ENCODE measurements at regions not wholly inside any gene's neighbourhood (a gene's known extent, or its start where the extent isn't known, plus 50 kb on each side); places are given as distances from the start of the nearest gene placed in this dataset.
"Not testable (repeated sequence)": the region's sequence is repeated elsewhere in the genome, so short reads cannot be mapped to it uniquely, and the experiment has no call there.

DNA sequence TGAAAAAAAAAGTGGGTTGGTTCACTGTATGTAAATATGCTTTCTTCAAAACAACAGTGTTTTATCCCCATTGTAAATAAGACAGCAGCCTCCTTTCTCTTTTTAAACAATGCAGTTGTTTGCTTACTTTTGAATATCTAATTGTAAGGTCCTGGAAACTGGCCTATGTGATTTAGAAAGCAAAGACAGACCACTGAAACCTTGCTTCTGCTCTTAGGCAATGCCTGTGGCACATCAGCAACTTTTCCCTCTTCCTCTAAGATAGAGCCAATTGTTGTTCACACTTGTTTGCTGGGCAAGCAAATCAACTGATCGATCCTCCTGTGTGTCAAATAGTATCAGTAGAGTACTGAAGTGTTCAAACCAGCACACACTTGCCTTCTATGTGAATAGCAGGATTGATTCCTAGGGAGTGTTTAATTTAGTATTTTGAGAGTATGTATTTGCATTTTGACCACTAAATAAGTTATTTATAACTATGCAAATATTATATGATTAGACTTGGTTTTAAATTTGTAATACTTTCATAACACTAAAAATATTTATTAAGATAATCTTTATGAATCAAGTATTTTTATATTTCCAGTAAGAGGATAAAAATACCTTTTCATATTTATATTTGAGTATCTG lies 55.4 kb upstream of the GRPR start:
- no peak for DNase-seq

DNA sequence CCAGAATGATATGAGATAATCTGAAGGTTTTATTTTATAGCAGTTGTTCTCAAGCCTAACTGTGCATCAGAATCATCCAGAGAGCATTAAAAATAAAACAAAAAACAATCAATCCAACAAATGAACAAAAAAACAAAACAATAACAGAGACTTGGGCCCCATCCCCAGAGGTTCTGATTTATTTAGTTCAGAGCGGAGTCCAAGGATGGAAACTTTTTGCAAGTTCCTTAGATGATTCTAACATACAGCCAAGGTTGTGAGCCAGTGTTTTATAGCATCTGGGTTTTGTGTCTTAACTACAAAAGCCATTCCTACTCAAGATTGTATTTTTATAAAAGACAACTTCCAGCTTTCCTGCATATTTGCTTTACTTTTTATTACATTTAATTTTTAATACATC lies 59.4 kb upstream of the GRPR start:
- no peak for DNase-seq

DNA sequence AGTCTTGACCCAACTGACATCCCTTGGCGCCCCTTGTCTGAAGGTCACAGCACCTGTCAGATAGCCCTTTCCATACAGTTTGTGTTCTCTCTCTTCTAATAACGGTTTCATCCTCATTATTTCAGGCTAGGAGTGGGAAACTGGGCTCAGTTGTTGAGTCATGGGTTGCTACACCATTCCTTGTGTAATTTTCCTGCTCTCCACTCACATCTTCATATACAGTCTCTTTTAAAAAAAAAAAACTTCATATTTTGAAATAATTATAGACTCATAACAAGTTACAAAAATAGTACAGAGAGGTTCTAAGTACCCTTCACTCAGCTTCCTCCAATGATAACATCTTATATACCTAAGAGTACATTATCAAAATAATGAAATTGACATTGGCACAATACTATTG lies 60.2 kb upstream of the GRPR start:
- no peak for DNase-seq

DNA sequence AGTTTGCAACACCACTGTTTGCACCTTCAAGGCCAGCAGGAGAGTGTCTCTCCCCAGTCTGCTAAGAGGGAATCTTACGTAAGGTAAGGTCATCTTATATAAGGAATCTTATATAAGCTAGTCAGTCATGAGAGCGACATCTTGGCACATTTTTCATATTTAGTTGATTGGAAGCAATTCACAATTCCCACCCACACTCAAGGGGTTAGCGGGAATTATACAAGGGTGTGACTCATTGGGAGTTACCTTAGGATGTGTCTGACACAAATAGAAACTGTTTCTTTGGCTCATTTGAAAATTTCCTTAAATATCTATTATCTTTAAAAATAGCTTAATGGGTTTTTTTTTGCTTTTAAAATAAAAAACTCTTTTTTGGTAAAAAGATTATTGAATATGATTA lies 62.1 kb upstream of the GRPR start:
- no peak for DNase-seq

DNA sequence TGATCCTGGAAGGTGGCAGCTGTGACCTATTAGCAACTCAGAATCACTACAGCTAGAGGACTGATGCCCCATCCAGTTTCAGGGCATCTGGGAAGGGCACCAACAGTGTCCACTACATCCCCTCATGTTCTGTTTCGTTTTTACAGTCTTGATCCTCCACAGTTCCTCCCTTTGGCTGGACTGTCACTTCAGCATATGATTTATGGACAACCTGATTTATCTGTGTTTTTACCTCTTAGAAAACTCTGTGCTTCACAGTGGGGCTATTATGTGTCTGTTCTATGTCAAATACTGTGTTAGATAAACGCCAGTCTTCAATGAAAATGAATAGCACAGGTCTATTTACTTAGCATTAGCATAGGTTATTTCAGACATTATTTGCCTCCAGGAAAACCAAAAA lies 63.1 kb upstream of the GRPR start:
- no peak for DNase-seq

DNA sequence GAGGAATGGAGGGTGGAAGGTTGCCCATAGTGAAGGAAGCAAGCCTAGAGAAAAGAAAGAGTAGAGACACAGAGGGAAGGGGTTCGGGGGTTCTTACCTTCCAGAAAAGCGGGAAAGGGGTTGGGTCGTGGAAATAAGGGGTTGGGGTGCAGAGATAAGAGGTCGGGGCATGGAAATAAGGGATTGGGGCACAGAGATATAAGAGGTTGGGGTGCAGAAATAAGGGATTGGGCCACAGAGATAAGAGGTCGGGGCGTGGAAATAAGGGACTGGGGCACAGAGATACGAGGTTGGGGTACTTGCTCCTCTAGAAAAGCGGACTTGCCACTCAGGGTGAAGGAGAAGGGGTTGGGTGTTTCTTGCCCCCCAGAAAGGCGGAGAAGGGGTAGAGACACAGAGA lies 74.2 kb upstream of the GRPR start:
- not testable (repeated sequence) for DNase-seq

DNA sequence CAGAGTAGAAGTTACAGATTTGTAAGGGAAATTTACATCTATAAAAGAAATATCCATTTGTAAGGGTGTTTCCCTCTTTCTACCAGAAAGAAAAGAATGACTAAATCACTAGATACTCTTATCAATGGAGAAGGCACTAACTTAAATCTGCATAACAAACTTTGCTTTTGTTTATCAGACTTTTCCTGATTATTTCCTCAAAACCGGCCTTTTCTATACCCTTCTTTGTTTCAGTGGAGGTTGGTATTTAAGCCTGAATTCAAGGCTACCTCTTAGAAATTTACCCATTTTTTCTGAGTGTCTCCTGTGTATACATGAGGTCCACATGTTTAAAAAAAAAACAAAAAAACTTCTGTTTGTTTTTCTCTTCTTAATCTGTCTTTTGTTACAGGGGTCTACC lies 80.4 kb upstream of the GRPR start:
- no peak for DNase-seq

DNA sequence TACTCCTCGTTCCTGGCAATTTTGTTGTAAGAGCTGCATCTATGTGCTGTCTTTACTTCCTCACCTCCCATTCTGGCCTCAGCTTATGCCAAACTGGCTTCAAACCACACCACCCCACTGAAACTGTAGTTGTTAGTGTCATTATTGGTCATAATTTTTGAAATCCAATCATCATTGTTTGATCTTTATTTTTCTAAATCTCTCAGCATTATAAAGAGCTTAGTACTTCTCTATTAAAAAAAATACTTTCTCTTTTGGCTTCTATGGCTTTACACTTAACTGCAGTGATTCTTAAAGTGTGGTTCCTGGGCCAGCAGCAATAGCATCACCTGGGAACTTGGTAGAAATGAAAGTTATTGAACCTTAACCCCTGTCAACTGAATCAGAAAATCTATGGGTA lies 83.5 kb upstream of the GRPR start:
- no peak for DNase-seq

DNA sequence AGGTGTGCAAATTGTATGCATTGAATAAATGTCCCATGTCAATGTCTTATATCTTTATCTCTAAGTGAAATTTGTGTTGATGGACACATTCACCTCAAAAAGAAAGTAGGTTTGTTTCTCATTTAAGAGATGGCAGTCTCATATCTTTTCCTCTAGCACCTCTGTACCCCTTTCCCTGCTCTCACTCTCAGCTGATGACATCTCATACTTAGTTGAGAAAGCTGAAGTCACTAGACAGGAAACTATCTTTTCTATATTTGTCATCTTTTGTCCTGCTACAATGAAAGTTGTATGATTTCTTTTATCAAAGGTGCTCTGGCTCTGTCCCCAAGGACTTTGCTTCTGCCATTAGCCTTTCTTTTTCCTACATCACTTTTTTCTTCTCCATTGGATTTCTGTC lies 84.0 kb upstream of the GRPR start:
- DNase-seq, result no peak

DNA sequence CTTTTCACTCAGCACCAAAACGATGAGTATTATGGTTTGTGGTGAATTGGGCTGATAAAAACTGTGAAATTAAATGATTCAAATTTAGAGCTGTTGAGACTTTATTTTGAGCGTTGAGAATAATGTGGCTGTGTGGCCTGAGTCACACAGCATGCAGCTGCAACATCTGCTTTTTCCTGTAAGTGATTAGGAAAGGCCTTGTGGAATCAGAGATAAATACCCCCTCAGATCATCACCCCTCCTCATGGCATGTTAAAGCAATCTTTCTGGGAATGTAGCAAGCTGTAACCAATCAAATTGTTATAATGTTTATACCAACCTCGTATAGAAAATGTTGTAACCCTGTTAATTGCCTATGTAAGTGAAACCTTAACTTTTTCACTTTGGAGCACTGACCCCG lies 90.0 kb upstream of the GRPR start:
- DNase-seq, result no peak

DNA sequence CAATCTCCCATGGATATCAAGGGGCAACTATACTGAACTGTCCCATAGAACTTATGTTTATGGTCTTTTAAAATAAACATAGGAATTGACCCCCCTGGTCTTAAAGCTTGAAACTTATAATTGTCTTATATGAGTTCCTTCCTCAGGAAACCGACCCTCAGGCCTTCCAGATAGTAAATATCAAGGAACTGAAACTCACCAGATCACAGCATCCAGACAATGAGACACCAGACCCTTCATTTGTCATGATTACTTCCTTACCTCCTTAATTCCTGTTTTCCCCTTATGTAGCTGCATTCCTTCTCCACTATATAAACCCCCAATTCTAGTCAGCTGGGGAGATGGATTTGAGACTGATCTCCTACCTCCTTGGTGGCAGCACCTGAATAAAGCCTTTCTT lies 94.8 kb upstream of the GRPR start:
- DNase-seq, result no peak

DNA sequence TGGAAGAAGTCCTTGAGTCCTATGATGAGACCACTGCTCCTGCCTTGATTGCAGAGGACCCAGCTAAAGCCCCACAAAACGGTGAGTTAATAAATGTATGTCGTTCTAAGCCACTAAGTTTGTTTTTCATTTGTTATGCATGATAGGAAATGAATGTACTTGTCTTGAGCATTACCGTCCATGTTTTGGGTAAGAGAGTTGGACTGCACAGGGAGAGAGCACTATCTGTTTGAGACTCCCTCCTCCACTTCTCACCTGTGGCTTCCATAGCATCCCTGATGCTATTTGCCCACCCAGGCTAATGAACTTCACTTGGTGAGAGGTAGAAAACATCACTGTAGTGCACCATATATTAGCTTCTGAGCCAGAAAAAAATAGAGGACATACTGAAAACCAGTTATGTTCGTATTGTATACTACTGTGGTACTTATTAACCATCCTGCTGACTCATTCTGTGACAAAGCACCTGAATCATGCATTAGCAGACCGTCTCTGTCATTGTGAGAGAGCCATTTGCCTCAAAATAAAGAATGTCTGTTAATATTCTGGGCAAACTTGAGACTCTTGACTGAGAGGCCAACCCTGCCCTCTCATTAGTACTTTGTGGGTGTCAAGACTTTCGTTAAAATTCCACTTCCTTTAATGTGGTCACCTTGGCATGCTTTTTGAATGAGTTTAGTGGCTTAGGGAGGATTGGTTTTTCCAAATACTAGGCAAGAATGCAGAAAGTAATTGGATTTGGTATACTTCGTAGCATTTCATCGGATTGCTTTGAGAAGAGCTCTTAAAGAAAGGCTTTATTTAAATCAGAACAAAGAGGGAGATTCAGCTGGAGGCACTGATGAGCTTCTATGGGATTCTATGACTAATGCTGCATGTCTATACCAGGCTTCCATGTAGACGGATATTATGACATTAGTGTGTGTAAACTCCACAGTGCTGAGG lies 99.3 kb upstream of the GRPR start:
- DNase-seq, result no peak

DNA sequence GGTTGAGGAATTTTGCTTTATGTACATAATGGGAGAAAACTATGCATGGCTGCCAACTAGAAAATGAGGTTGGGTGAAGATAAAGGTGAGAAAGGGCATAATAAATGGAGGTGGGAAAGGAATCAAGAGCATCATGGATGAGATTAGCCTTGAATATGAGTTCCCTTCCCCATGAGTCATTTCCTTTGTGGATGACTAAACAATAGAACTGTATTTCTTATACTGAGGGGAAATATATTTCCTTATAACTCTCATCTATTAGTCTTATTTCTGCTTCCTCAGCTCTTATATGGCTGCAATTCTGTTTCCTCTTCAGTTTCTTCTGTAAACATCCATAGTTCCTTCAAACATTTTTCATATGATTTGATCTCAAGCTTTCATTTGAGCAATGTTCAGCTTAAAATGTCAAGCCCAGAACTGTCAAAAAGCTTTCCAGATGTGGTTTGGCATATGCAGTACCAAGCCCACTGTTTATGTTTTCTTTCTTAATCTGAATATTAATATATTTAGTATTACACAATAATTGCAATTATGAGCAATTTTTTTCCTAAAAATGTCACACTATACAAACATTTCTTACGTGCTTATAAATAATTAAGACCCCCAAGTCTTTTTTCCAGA lies 100.7 kb upstream of the GRPR start:
- no peak for DNase-seq

DNA sequence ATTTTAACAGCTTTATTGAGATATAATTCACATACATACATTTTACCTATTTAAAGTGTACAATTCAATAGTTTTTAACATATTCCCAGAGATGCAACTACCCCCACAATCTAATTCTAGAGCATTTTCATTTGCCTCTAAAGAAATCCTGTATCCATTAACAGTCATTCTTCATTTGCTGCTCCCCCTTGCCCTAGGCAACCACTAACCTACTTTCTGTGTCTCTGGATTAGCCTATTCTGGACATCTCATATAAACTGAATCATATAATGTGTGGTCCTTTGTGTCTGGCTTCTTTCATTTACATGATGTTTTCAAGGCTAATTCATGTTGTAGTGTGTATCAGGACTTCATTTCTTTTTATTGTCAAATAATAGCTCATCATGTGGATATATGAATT lies 105.1 kb upstream of the GRPR start:
- DNase-seq, result no peak

DNA sequence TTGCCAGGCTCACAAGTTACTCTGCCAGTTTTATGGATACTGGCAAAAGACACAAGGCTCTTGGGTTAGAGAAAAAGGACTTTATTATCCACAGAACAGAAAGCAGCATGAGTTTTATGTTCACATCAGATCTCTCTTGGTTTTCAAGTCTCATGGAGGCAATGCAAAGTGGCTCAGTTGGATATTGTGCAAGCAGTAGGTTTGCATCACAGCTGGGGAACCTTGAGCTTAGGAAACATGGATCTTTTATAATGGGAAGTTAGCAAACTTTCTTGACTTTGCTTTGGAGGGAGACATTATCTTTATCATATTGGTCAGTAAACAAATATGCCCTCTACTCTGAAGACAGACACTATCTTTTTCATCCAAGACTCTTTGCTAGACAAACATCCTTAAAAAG lies 109.2 kb upstream of the GRPR start:
- no peak for DNase-seq

DNA sequence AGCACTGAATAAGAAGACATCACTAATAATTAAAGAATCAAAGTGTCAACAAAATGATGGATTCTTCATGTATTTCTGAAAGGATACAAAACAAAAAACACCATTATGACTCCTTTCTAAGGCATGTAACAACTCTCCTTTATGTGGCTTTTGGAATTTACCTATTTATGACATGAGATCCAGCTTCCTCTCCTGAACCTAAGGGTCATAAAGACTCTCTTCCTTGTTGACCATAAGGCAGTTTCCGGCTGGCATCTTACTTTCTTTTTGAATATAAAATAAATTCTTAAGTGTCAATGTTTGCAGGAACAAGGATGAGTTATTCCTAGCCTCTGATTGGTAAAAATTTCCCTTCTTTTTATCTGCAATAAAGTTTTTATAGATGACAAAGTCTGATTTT lies 111.1 kb upstream of the GRPR start:
- DNase-seq, result no peak

DNA sequence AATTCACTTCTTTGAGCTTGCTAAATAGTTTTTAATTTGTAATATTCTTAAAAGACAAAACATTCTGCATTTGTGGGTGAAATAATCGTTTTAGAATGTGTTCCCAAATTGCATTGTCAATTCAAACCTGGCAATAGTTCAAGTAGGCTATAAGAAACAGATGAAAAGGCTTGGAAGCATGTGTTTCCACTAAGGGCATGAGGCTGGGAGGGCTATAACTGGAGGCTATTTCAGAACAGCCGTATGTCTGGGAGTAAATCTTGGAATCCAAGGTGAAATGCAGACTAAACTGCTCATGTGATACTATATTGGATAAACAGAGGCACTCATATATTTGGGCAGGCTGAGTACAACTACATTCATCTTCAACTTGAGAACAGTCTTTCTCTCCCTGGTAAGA lies 117.4 kb upstream of the GRPR start:
- no peak for DNase-seq

DNA sequence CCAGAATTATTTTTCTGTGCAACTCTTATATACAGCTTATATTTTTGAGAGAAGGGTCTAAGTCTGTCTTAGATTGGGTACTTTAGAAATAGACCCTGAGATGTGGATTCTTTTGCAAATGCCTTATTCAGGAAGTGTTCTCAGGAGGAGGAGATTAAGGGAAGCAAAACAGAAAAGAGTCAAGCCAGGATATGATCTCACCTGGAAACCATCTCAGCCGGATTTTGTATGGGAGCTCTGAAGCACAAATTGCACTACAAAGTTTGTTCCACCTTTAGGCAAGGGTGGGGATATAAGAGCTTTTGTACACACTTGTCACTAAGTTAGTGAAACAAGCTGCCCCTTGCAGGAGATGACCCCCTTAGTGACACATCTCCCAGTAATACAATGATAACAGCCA lies 121.2 kb upstream of the GRPR start:
- DNase-seq, result no peak

DNA sequence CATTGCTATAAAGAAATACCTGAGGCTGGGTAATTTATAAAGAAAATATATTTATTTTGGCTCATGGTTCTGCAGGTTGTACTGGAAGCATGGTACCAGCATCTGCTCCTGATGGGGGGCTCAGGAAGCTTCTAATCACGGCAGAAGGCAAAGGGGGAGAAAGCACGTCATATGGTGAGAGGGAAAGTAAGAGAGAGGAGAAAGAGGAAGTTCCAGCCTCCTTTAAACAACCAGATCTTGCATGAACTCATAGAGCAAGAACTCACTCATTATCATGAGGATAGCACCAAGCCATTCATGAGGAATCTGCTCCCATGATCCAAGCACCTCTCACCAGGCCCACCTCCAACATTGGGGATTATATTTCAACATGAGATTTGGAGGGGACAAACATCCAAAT lies 125.0 kb upstream of the GRPR start:
- DNase-seq, result no peak

DNA sequence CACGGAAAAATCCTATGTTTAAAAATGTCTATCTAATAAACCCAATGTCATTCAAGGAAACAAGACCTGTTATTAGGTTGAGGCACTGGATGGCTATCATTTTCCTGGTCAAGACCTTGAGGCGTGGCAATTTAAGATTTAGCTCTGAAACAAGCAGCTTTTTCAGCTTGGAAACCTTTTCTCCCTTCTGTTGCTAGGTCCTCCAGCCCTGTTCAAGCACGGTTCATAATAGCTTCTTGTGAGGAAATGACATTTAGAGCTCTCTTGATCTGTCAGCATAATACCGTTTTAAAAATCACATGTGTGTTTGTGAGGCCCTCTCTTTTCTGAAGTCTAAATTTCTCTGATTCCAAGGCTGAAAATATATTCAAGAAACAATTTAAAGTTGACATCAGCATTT lies 133.6 kb upstream of the GRPR start:
- DNase-seq, result no peak

DNA sequence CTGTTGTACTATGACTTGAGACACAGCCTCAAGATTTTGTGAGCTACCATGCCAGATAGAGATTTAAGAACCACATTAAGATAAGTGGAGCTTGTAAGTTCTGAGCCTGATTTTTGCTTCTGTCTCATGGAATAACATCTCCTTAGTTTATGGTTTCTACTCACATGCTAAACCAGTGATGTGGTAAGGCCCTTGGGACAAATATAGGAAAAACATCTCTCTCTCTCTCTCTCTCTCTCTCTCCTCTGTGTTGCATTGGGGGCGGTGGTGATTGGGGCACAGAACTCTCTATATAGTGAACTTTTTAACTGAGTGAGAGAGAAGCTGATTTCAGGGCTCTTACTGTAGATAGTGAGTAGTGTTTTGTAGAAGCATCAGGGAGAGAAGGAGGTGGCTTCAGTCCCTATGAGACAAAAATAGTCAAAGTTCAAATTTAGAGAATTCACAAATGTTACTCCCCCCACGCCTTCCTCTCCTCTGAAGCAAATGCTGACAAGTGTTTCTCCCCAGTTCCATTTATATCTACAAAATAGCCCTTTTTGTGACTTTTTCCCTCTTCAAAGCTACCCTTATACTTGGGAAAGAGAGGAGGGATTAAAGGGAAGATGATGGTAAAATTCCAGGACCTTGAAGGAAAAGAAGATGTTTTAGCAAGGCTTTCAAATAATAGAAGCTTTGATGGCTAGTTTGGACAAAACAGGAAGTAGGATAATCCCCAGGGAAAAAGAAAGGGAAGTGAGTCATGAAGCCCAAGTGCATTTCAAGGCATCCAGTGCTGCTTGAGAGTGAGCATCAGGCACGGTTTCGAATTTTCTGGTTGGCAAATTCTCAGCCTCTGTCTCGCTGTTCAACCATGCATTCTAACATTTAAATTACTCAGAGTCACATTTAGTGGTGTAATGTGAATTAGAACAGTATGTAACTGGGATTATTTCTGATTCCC lies 134.3 kb upstream of the AP1S2 start:
- DNase-seq, result no peak

DNA sequence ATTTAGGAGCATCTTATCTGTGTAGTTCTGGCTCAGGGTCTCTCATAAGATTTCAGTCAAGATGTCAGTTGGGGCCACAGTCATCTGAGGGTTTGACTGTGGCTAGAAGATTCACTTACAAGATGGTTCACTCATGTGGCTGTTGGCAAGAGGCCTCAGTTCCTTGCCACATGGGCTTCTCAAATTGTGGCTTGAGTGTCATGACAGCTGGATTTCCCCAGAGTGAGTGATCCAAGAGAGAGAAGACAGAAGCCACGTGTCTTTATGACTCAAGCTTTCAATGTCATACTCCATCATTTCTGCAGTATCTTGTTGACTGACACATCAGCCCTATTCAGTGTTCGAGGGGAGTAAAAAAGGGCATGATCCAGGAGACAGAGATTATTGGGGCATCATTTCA lies 131.3 kb upstream of the AP1S2 start:
- DNase-seq, result no peak

DNA sequence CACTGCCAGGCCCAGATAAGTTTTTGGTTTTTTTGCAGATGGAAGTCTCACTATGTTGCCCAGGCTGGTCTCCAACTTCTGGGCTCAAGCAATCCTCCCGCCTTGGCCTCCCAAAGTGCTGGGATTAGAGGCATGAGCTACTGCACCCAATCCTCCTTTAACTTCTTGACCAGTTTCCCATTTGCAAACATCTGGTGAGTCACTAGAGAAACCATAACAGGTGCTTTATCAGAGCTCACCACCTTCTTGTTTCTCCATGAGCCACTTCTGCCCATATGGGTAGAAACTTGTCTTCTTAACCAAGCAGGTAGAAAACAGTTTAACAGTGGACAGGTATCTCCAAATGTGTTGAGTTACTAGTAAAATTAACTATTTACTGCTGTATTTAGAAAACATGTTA lies 128.4 kb upstream of the AP1S2 start:
- DNase-seq, result no peak
